C4-2B (cell line): ENCODE measurements at regions not wholly inside any gene's neighbourhood (a gene's known extent, or its start where the extent isn't known, plus 50 kb on each side); places are given as distances from the start of the nearest gene placed in this dataset.

Source experiments
- ZFX ChIP-seq: fragments of 450-650 bp; IDR thresholded peaks from 2 replicates; pipeline ENCODE4 v1.6.1; 2017
- TF ChIP-seq, protein P1 (sequence below): fragments of 450-650 bp; conservative IDR thresholded peaks from 2 replicates; pipeline ENCODE4 v1.5.1; 2017; ENCODE audit warnings: mild to moderate bottlenecking

GRCh38 chr22:48084041-48084728 is 1321.7 kb downstream of the TBC1D22A start:
- TF ChIP-seq, protein P1, sequence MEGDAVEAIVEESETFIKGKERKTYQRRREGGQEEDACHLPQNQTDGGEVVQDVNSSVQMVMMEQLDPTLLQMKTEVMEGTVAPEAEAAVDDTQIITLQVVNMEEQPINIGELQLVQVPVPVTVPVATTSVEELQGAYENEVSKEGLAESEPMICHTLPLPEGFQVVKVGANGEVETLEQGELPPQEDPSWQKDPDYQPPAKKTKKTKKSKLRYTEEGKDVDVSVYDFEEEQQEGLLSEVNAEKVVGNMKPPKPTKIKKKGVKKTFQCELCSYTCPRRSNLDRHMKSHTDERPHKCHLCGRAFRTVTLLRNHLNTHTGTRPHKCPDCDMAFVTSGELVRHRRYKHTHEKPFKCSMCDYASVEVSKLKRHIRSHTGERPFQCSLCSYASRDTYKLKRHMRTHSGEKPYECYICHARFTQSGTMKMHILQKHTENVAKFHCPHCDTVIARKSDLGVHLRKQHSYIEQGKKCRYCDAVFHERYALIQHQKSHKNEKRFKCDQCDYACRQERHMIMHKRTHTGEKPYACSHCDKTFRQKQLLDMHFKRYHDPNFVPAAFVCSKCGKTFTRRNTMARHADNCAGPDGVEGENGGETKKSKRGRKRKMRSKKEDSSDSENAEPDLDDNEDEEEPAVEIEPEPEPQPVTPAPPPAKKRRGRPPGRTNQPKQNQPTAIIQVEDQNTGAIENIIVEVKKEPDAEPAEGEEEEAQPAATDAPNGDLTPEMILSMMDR, result no peak
- no peak for TF ChIP-seq ZFX
